GM21576 (cell line): ENCODE measurements at regions not wholly inside any gene's neighbourhood (a gene's known extent, or its start where the extent isn't known, plus 50 kb on each side); places are given as distances from the start of the nearest gene placed in this dataset.
"Not testable (repeated sequence)": the region's sequence is repeated elsewhere in the genome, so short reads cannot be mapped to it uniquely, and the experiment has no call there.

Experiments
- ATAC-seq: cut with Tn5 transposase; IDR thresholded peaks from one replicate; pipeline ENCODE4 v1.9.1; 2021; ENCODE audit warnings: mild to moderate bottlenecking, moderate library complexity; ENCODE audit not compliant: unreplicated experiment

DNA sequence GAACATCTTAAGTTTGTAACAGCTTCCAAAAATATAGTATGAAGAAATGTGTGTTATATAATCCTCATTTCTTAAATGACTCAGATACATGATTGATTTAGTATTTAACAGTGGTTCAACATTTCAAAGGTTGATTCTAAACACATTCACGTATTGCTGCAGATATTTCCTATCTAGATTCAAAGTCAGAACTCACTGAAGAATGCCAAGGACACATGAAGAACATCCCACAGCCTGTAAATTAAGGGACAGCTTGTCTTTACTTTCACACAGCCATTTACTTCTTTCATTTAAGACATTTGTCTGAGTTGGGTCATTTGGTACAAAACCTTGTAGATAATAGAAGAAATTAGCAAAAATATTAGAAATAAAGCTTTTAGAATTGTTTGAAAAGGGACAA lies 66.9 kb upstream of the CPSF6 start:
- no peak for ATAC-seq

DNA sequence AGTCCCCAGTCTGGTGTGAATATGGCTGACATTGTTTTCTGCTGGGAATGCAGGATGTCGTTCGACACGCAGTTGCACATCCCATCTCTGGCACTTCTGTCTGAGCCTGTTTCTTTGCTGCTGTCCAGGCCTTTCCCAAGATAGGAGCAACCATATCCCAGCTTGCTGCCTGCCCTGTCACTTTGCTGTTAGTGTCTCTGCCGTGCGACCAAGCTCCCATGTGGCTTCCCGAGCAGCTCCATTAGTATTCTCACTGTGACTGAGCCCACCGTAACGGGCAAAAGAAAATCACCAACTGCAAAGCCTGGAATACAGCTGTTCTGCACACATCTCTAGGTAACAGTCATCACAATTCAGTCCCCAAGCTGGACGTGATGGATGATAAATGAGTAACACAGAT lies 66.0 kb upstream of the CPSF6 start:
- ATAC-seq, result no peak

GRCh38 chr12:69179786-69180185 lies 59.6 kb upstream of the CPSF6 start:
- ATAC-seq, result no peak

GRCh38 chr12:69187572-69187971 lies 51.8 kb upstream of the CPSF6 start:
- ATAC-seq, result not testable (repeated sequence)

- no peak for ATAC-seq
Observed at GRCh38 chr12:69189378-69189978, 49.9 kb upstream of the CPSF6 start.
